ENCODE measurements at regions not wholly inside any gene's neighbourhood (a gene's known extent, or its start where the extent isn't known, plus 50 kb on each side); places are given as distances from the start of the nearest gene placed in this dataset.

DNA sequence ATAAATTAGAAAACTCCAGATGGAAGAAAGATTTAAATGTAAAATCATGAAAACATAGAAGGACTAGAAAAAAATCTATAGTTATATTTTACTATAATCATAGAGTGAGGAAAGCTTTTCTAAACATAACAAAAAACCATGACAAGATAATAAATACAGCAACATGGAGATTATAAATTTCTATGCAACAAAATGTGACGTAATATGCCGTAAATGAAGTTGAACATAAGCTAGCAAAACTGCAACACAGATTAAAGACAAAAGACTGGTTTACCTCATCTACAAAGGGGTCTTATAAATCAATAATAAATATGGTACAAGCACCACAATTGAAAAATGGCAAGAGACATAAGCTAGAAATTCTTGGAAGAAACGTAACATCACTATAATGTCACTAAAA lies 140.4 kb downstream of the C4orf33 start:
- H3K9me3 Mint-ChIP-seq, result peaks cover 0 to 3% (median 0%) of the 10 kb centered on the region in 7 donors
- H3K9me3 ChIP-seq (replicated peaks in 1 of 2; ENCODE audit: control insufficient read depth in 1 of 2, insufficient read depth in 1 of 2, low read length in 2 of 2), result no peaks in the 10 kb centered on the region
- DNase-seq, result no peak
- no peak overlapping the region for H3K4me3 ChIP-seq (replicated peaks in 1 of 3; ENCODE audit: low read depth in 2 of 3, low read length in 3 of 3)
- peaks cover 2% of the 10 kb centered on the region for H3K4me1 Mint-ChIP-seq
- no peak overlapping the region for H3K9ac ChIP-seq (ENCODE audit: insufficient read depth, low read length, poor library complexity, severe bottlenecking)
- no CpG with 5 or more reads among the region's 3 CpGs for WGBS (ENCODE audit: insufficient coverage)
- H3K36me3 ChIP-seq (replicated peaks in 1 of 2; ENCODE audit: control insufficient read depth in 1 of 2, insufficient read depth in 2 of 2, low read length in 2 of 2), result no peaks in the 10 kb centered on the region
- H3K27me3 ChIP-seq (ENCODE audit: control insufficient read depth in 2 of 2, insufficient read depth in 2 of 2, low read length in 2 of 2), result peaks cover 0 to 2% of the 10 kb centered on the region in 2 donors
- H3K27me3 Mint-ChIP-seq (ENCODE audit: low read depth in 3 of 3), result peaks cover 0 to 11% (median 0%) of the 10 kb centered on the region in 3 donors
- no peaks in the 10 kb centered on the region for H3K79me2 ChIP-seq (ENCODE audit: insufficient read depth, low read length)
- intact Hi-C loops (cut with micrococcal nuclease), result no loop called here
- H4K20me1 ChIP-seq (ENCODE audit: insufficient read depth, low read length), result no peaks in the 10 kb centered on the region
- H3K4me1 ChIP-seq (ENCODE audit: control insufficient read depth in 1 of 2, insufficient read depth in 2 of 2, low read length in 2 of 2), result no peaks in the 10 kb centered on the region
- no peaks in the 10 kb centered on the region for H3K36me3 Mint-ChIP-seq
- no peak overlapping the region for H3K4me3 Mint-ChIP-seq
- H2AFZ ChIP-seq (ENCODE audit: insufficient read depth, low read depth, low read length, poor library complexity, severe bottlenecking), result no peak overlapping the region
- no peak overlapping the region for H3K4me2 ChIP-seq (replicated peaks; ENCODE audit: extremely low read depth, low read length, poor library complexity, severe bottlenecking)
- TF ChIP-seq, protein P1, sequence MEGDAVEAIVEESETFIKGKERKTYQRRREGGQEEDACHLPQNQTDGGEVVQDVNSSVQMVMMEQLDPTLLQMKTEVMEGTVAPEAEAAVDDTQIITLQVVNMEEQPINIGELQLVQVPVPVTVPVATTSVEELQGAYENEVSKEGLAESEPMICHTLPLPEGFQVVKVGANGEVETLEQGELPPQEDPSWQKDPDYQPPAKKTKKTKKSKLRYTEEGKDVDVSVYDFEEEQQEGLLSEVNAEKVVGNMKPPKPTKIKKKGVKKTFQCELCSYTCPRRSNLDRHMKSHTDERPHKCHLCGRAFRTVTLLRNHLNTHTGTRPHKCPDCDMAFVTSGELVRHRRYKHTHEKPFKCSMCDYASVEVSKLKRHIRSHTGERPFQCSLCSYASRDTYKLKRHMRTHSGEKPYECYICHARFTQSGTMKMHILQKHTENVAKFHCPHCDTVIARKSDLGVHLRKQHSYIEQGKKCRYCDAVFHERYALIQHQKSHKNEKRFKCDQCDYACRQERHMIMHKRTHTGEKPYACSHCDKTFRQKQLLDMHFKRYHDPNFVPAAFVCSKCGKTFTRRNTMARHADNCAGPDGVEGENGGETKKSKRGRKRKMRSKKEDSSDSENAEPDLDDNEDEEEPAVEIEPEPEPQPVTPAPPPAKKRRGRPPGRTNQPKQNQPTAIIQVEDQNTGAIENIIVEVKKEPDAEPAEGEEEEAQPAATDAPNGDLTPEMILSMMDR (IDR thresholded peaks at IDR 0.05), result no peak
- no peak overlapping the region for H3K27ac Mint-ChIP-seq
- no peak overlapping the region for H3K27ac ChIP-seq (ENCODE audit: low read depth in 1 of 2, low read length in 2 of 2)

DNA sequence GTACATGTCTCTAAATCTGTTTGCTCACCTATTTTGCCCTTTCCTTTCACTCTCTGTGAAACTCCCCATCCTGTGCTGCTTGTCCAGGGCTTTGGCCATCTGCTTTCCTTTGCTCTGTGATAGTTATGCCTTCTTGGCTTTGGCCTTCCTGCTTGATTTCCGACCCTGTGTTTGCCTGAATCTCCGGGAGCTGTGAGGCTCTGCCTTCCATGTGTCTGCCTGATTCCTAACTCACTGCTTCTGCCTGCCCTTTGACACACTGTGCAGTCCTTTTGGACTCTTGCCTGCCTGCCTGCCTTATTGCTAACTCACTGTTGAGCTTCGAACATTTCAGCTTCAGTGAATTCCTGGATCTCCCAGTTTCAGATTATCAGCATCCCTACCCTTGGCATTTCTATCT lies 143.1 kb downstream of the C4orf33 start:
- Mint-ChIP-seq H3K27me3 (ENCODE audit: low read depth in 3 of 3) (peaks cover 0 to 13% (median 3%) of the 10 kb centered on the region in 3 donors), H3K4me3 (no peak overlapping the region), H3K4me1 (peaks cover 2% of the 10 kb centered on the region), H3K36me3 (no peaks in the 10 kb centered on the region), H3K27ac (no peak overlapping the region), H3K9me3 (peaks cover 0 to 3% (median 0%) of the 10 kb centered on the region in 7 donors)
- Histone ChIP-seq H3K4me3 (replicated peaks in 1 of 3; ENCODE audit: low read depth in 2 of 3, low read length in 3 of 3) (no peak overlapping the region), H2AFZ (ENCODE audit: insufficient read depth, low read depth, low read length, poor library complexity, severe bottlenecking) (no peak overlapping the region), H3K27ac (ENCODE audit: low read depth in 1 of 2, low read length in 2 of 2) (no peak overlapping the region), H3K36me3 (replicated peaks in 1 of 2; ENCODE audit: control insufficient read depth in 1 of 2, insufficient read depth in 2 of 2, low read length in 2 of 2) (no peaks in the 10 kb centered on the region), H3K79me2 (ENCODE audit: insufficient read depth, low read length) (no peaks in the 10 kb centered on the region), H3K27me3 (ENCODE audit: control insufficient read depth in 2 of 2, insufficient read depth in 2 of 2, low read length in 2 of 2) (peaks cover 0 to 2% of the 10 kb centered on the region in 2 donors), H3K4me2 (replicated peaks; ENCODE audit: extremely low read depth, low read length, poor library complexity, severe bottlenecking) (no peak overlapping the region), H3K9me3 (replicated peaks in 1 of 2; ENCODE audit: control insufficient read depth in 1 of 2, insufficient read depth in 1 of 2, low read length in 2 of 2) (no peaks in the 10 kb centered on the region), H3K9ac (ENCODE audit: insufficient read depth, low read length, poor library complexity, severe bottlenecking) (no peak overlapping the region), H4K20me1 (ENCODE audit: insufficient read depth, low read length) (no peaks in the 10 kb centered on the region), H3K4me1 (ENCODE audit: control insufficient read depth in 1 of 2, insufficient read depth in 2 of 2, low read length in 2 of 2) (no peaks in the 10 kb centered on the region)
- intact Hi-C loops (cut with micrococcal nuclease), result no loop called here
- WGBS (ENCODE audit: insufficient coverage), result 66% methylated on average over 3 of the region's 3 CpGs
- DNase-seq, result no peak
- TF ChIP-seq, protein P1 (IDR thresholded peaks at IDR 0.05), result no peak
